ENCODE measurements at regions not wholly inside any gene's neighbourhood (a gene's known extent, or its start where the extent isn't known, plus 50 kb on each side); places are given as distances from the start of the nearest gene placed in this dataset.

DNA sequence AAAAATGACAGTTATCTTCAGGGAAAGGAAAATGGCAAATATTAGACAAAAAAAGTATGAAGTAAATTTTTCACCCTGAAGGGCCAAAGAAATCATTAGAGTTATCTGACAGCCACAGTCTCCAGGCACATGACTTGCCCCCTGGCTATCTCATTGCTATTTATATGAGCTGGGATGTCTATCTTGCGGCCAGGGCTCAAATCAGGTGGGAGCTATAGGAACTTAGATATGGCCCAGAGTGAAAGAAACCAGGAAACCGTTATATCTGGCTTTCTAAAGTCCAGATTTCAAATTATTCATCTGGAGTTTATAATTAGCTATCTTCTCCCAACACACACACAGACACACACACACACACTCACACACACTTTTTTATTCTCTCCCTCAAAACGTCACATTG, 135.3 kb upstream of the EEF1E1 start:
- no peak for DNase-seq (ENCODE audit: low read depth)
- H3K27me3 ChIP-seq (ENCODE audit: control insufficient read depth, insufficient read depth, low read length), result no peaks in the 10 kb centered on the region
- TF ChIP-seq, protein P1, sequence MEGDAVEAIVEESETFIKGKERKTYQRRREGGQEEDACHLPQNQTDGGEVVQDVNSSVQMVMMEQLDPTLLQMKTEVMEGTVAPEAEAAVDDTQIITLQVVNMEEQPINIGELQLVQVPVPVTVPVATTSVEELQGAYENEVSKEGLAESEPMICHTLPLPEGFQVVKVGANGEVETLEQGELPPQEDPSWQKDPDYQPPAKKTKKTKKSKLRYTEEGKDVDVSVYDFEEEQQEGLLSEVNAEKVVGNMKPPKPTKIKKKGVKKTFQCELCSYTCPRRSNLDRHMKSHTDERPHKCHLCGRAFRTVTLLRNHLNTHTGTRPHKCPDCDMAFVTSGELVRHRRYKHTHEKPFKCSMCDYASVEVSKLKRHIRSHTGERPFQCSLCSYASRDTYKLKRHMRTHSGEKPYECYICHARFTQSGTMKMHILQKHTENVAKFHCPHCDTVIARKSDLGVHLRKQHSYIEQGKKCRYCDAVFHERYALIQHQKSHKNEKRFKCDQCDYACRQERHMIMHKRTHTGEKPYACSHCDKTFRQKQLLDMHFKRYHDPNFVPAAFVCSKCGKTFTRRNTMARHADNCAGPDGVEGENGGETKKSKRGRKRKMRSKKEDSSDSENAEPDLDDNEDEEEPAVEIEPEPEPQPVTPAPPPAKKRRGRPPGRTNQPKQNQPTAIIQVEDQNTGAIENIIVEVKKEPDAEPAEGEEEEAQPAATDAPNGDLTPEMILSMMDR (IDR thresholded peaks at IDR 0.05; ENCODE audit: insufficient read depth, low read depth, low read length), result no peak
- POLR2A ChIA-PET, result no interaction called here
- no peaks in the 10 kb centered on the region for H3K36me3 ChIP-seq (ENCODE audit: control insufficient read depth, insufficient read depth, low read length)
- CTCF ChIA-PET, result interaction anchor here (0.7 to 1.1 kb wide), 2 partner anchors 106 to 483 kb away, joined by 3 read pairs; no protein-coding TSS in a partner anchor
- no peak overlapping the region for H3K4me3 ChIP-seq (ENCODE audit: low read depth, low read length)

DNA sequence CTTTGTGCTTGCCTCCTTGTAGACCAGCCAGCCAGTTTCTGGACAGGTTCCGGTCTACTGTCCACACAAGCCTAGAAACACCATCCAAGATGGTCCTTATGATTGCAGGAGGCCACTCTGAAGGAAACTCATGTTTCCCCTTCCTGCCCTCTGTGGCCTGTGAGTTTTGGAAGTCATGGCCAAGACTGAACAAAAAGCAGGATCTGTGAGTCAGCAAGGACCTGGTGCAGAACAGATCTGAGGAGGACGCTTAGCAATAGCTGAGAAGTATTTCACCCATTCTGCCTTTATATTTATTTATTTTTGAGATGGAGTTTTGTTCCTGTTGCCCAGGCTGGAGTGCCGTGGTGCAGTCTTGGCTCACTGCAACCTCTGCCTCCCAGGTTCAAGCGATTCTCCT, 134.6 kb upstream of the EEF1E1 start:
- POLR2A ChIA-PET, result no interaction called here
- no peaks in the 10 kb centered on the region for H3K36me3 ChIP-seq (ENCODE audit: control insufficient read depth, insufficient read depth, low read length)
- no peak overlapping the region for H3K4me3 ChIP-seq (ENCODE audit: low read depth, low read length)
- no peaks in the 10 kb centered on the region for H3K27me3 ChIP-seq (ENCODE audit: control insufficient read depth, insufficient read depth, low read length)
- TF ChIP-seq, protein P1 (IDR thresholded peaks at IDR 0.05; ENCODE audit: insufficient read depth, low read depth, low read length), result no peak
- DNase-seq (ENCODE audit: low read depth), result no peak
- CTCF ChIA-PET, result interaction anchor here (0.7 to 1.1 kb wide), 2 partner anchors 105 to 484 kb away, joined by 3 read pairs; no protein-coding TSS in a partner anchor

DNA sequence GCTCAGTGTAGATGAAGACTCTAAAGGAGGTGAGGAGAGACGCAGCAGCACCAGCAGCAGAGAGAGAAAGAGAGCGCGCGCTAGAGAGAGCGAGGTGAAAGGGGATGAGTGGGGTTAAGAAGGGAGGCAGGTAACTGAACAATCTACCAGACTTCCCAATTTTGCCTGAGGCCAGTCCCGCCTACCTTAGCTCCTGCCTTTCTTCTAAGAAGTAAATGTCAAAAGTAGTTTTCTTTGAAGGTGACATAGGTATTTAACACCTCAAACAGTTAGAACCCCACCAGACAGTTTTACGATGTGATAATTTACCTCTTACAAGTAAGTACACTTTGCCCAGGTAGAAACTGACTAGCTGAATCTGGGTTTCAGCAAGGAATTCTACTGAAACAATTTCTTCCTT, 132.0 kb upstream of the EEF1E1 start:
- TF ChIP-seq, protein P1 (IDR thresholded peaks at IDR 0.05; ENCODE audit: insufficient read depth, low read depth, low read length), result no peak
- POLR2A ChIA-PET, result no interaction called here
- Histone ChIP-seq H3K27me3 (ENCODE audit: control insufficient read depth, insufficient read depth, low read length) (no peaks in the 10 kb centered on the region), H3K4me3 (ENCODE audit: low read depth, low read length) (no peak overlapping the region), H3K36me3 (ENCODE audit: control insufficient read depth, insufficient read depth, low read length) (no peaks in the 10 kb centered on the region)
- DNase-seq (ENCODE audit: low read depth), result no peak
- CTCF ChIA-PET, result interaction anchor here (1.3 kb wide), 1 partner anchor 15 kb away, joined by 4 read pairs; no protein-coding TSS in a partner anchor

DNA sequence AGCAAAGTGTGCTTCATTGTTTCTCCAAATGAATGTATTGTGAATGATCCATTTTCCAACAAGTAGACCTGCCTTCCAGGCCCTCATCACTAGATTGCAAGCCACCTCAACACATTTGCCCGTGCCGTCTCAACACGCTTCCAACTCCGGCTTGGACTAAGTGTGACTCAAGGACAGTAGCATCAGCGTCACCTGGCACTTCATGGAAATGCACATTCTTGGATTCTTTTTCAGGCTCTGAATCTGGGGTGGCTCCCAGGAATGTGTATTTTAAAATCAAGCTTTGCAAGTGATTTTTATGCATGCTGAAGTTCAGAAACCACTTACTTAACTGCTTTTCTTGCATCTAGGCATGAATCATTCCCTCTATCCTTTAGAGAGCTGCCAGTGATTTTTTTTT, 129.6 kb upstream of the EEF1E1 start:
- H3K36me3 ChIP-seq (ENCODE audit: control insufficient read depth, insufficient read depth, low read length), result no peaks in the 10 kb centered on the region
- CTCF ChIA-PET, result interaction anchor here (1.1 kb wide), 1 partner anchor 102 kb away, joined by 3 read pairs; no protein-coding TSS in a partner anchor
- TF ChIP-seq, protein P1 (IDR thresholded peaks at IDR 0.05; ENCODE audit: insufficient read depth, low read depth, low read length), result no peak
- H3K27me3 ChIP-seq (ENCODE audit: control insufficient read depth, insufficient read depth, low read length), result no peaks in the 10 kb centered on the region
- POLR2A ChIA-PET, result no interaction called here
- H3K4me3 ChIP-seq (ENCODE audit: low read depth, low read length), result no peak overlapping the region
- DNase-seq (ENCODE audit: low read depth), result no peak

DNA sequence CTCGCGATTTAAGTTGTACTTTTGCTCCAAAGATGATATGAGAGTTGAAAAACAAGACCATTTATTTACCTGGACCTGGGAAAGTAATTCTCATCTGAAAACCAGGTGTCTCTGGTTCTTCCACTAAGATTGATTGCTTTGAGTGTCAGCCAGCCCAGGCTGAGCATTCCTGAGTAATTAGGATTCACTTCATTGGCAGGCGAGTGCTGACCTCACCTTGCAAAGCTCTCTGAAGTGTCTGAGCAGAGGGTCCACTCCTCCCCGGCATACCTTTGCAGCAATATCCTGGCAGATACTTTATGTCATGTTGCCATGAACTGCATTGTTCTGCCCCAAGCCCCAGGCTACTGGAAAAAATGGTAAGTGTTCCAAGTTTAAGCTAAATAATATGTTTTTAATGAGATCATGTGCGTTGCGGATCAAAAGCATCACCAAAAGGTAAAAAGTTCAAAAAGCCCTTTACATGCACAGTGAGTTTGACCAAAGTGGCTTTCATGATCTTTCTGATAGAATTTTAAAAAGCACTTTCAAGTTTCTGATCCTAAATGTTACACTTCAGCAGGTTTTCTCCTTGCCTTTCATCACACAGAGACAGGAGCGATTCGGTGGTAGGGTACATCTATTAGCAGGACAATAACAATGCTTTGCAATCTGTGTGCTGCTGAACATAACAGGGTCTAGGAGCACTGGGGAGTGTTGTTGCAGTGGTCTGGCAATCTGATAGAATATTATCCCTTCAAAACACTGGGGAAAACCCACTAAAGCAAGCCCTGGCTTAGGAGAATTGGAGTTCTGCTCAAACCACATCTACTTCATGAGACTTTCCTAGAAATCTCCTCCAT, 127.8 kb upstream of the EEF1E1 start:
- no peaks in the 10 kb centered on the region for H3K27me3 ChIP-seq (ENCODE audit: control insufficient read depth, insufficient read depth, low read length)
- TF ChIP-seq, protein P1 (IDR thresholded peaks at IDR 0.05; ENCODE audit: insufficient read depth, low read depth, low read length), result no peak
- CTCF ChIA-PET, result interaction anchor here (0.6 to 2.2 kb wide), 3 partner anchors 11 to 99 kb away, joined by 4 to 9 read pairs (median 6); no protein-coding TSS in a partner anchor
- DNase-seq (ENCODE audit: low read depth), result no peak
- POLR2A ChIA-PET, result no interaction called here
- no peak overlapping the region for H3K4me3 ChIP-seq (ENCODE audit: low read depth, low read length)
- H3K36me3 ChIP-seq (ENCODE audit: control insufficient read depth, insufficient read depth, low read length), result no peaks in the 10 kb centered on the region

Measured in BJ (cell line).